ENCODE measurements at regions not wholly inside any gene's neighbourhood (a gene's known extent, or its start where the extent isn't known, plus 50 kb on each side); places are given as distances from the start of the nearest gene placed in this dataset.

DNA sequence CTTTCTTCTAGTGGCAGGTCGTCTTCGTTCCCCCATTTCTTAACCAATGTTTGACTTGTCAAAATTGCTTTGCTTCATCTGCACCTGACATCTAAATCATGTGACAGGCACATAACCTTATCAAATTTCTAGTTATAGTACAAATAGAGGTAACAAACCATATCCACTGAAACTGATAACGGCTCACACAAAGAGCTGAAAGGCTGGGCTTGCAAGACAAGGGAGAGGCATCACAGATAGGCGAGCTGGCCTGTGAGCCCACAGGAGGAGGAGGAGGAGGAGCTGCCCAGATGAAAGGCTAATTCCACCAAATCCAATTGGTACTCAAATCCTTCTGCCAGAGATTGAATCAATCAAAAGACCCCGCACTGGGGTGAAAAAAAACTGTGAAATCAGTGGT is 80.2 kb upstream of the NEBL start:
- 64% methylated on average over 5 of the region's 5 CpGs; no CpG with 5 or more reads in 1 of the 2 experiments for WGBS, 2 experiments (ENCODE audit: extremely low coverage in 1 of 2, insufficient coverage in 1 of 2, insufficient read length in 1 of 2, insufficient replicate concordance in 2 of 2, low coverage in 1 of 2, low lambda C conversion rate in 2 of 2, missing lambda C conversion rate in 1 of 2)
- Histone ChIP-seq H2BK5ac (ENCODE audit: low read depth, low read length) (no peak overlapping the region), H2BK120ac (replicated peaks; ENCODE audit: low read depth, low read length) (no peak overlapping the region), H4K8ac (ENCODE audit: extremely low read depth, insufficient read depth, low read length) (no peak overlapping the region), H2AFZ (ENCODE audit: low read length) (no peak overlapping the region), H2BK12ac (ENCODE audit: low read depth, low read length) (no peak overlapping the region), H3K27ac (ENCODE audit: low read depth, low read length) (no peak overlapping the region), H3K23ac (ENCODE audit: insufficient read length) (no peak overlapping the region), H4K20me1 (replicated peaks in 1 of 2; ENCODE audit: control insufficient read depth in 1 of 2, insufficient read depth in 2 of 2, low read length in 2 of 2) (no peaks in the 10 kb centered on the region), H2AK5ac (ENCODE audit: low read depth, low read length) (no peak overlapping the region), H2BK20ac (ENCODE audit: low read length) (no peak overlapping the region), H3K9ac (replicated peaks in 1 of 4; ENCODE audit: extremely low read depth in 1 of 4, low read depth in 3 of 4, low read length in 3 of 4) (no peak overlapping the region), H4K91ac (replicated peaks; ENCODE audit: insufficient read length, low read length) (no peak overlapping the region), H4K5ac (ENCODE audit: insufficient read length, low read depth, low read length) (no peak overlapping the region), H3K4me3 (ENCODE audit: extremely low read depth in 1 of 4, insufficient read depth in 2 of 4, low read depth in 3 of 4, low read length in 4 of 4) (no peak overlapping the region), H3K56ac (replicated peaks; ENCODE audit: insufficient read length, low read depth, low read length) (no peak overlapping the region), H3K4me2 (ENCODE audit: insufficient read depth in 1 of 2, low read depth in 2 of 2, low read length in 2 of 2) (no peak overlapping the region), H2BK15ac (ENCODE audit: low read length) (no peak overlapping the region), H3K9me3 (ENCODE audit: insufficient read depth in 2 of 2, low read depth in 1 of 2, low read length in 1 of 2) (no peaks in the 10 kb centered on the region), H3K14ac (ENCODE audit: insufficient read length) (no peak overlapping the region), H3K79me2 (ENCODE audit: control insufficient read depth in 1 of 2, insufficient read depth in 2 of 2, low read length in 2 of 2) (no peaks in the 10 kb centered on the region), H3K18ac (ENCODE audit: extremely low read depth, low read length) (no peak overlapping the region), H3K4ac (replicated peaks; ENCODE audit: insufficient read length, low read depth, low read length) (no peak overlapping the region), H3K23me2 (ENCODE audit: low read depth, low read length) (no peaks in the 10 kb centered on the region), H3K79me1 (ENCODE audit: low read depth, low read length) (no peaks in the 10 kb centered on the region), H3K36me3 (ENCODE audit: control insufficient read depth in 2 of 4, insufficient read depth in 4 of 4, low read length in 3 of 4) (no peaks in the 10 kb centered on the region), H3K4me1 (replicated peaks in 1 of 4; ENCODE audit: control insufficient read depth in 3 of 4, insufficient read depth in 4 of 4, low read length in 3 of 4) (peaks cover 0 to 6% (median 2%) of the 10 kb centered on the region in 4 experiments; a peak in 3 of 7 replicates), H3K27me3 (replicated peaks in 1 of 4; ENCODE audit: control insufficient read depth in 3 of 4, extremely low read depth in 1 of 4, insufficient read depth in 3 of 4, low read length in 3 of 4) (no peaks in the 10 kb centered on the region)
- ChIA-PET CTCF (ENCODE audit: partially characterized antibody) (interaction anchor here (0.5 kb wide), 1 partner anchor 70 kb away, joined by 3 read pairs; no protein-coding TSS in a partner anchor), POLR2A (ENCODE audit: partially characterized antibody) (no interaction called here)
- TF ChIP-seq POLR2A (IDR thresholded peaks at IDR 0.05; ENCODE audit: control extremely low read depth in 1 of 2, low read depth in 2 of 2, low read length in 2 of 2) (no peak), KDM5A (IDR thresholded peaks at IDR 0.05; ENCODE audit: low read length) (no peak)
- FAIRE-seq (no peak), DNase-seq (ENCODE audit: low read depth in 1 of 2, low spot score in 2 of 2) (no peak)
